ENCODE measurements at regions not wholly inside any gene's neighbourhood (a gene's known extent, or its start where the extent isn't known, plus 50 kb on each side); places are given as distances from the start of the nearest gene placed in this dataset.

DNA sequence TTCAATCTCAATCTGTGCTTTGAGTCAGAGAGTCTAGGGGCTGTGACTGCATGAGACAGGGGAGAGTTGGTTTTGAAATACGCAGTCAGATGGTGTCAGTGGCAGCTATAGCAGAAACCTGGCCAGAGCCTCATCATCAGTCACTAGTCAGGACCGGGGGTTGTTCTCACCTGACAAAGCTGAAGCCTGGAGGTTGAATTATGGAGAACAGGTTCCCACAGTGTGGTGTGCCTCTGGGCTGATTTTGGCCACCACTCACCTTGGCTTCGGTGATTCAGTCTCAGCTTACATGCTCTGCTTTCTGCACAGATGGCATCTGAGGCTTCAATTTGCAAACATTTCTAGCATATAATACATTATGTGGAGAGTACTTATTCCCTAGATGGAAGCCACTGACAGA is 387.3 kb downstream of the YTHDC2 start:
- WGBS, 3 donors, result 66 to 75% (median 71%) methylated on average over 3 of the region's 3 CpGs
- TF ChIP-seq, protein P1, sequence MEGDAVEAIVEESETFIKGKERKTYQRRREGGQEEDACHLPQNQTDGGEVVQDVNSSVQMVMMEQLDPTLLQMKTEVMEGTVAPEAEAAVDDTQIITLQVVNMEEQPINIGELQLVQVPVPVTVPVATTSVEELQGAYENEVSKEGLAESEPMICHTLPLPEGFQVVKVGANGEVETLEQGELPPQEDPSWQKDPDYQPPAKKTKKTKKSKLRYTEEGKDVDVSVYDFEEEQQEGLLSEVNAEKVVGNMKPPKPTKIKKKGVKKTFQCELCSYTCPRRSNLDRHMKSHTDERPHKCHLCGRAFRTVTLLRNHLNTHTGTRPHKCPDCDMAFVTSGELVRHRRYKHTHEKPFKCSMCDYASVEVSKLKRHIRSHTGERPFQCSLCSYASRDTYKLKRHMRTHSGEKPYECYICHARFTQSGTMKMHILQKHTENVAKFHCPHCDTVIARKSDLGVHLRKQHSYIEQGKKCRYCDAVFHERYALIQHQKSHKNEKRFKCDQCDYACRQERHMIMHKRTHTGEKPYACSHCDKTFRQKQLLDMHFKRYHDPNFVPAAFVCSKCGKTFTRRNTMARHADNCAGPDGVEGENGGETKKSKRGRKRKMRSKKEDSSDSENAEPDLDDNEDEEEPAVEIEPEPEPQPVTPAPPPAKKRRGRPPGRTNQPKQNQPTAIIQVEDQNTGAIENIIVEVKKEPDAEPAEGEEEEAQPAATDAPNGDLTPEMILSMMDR (IDR thresholded peaks at IDR 0.05), result no peak
- TF ChIP-seq EP300 (IDR thresholded peaks at IDR 0.05) (no peak), POLR2A (IDR thresholded peaks at IDR 0.05) (no peak)
- Histone ChIP-seq H3K4me1 (ENCODE audit: insufficient read depth) (no peaks in the 10 kb centered on the region), H3K9me3 (no peaks in the 10 kb centered on the region), H3K27me3 (no peaks in the 10 kb centered on the region), H3K27ac (no peak overlapping the region), H3K4me3 (no peak overlapping the region), H3K36me3 (no peaks in the 10 kb centered on the region)
- intact Hi-C loops (cut with DNase I), result no loop called here
- no peak for DNase-seq

DNA sequence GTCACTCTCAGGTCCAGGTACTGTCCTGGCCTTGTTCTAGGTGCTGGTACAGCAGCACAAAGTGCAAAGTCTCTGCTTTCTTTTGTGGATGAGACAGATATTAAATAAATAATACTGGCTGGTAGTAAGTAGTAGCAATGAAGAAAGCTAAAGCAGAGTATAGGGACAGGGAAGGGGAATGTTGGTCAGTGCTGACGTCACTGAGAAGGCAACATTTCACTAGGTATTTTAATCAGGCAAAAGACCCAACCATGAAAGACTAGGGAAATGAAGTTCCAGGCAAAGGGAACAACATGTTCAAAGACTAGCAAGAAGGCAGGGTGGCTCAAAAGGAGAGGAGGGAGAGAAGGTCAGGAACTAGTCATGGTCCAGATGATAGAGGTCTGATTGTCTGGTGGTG is 388.2 kb downstream of the YTHDC2 start:
- no peak overlapping the region for H3K27ac ChIP-seq
- H3K4me1 ChIP-seq (ENCODE audit: insufficient read depth), result no peaks in the 10 kb centered on the region
- H3K4me3 ChIP-seq, result no peak overlapping the region
- intact Hi-C loops (cut with DNase I), result no loop called here
- no peak for DNase-seq
- H3K36me3 ChIP-seq, result no peaks in the 10 kb centered on the region
- H3K9me3 ChIP-seq, result no peaks in the 10 kb centered on the region
- TF ChIP-seq POLR2A (IDR thresholded peaks at IDR 0.05) (no peak), EP300 (IDR thresholded peaks at IDR 0.05) (no peak)
- TF ChIP-seq, protein P1 (IDR thresholded peaks at IDR 0.05), result no peak
- 54 to 68% (median 62%) methylated on average over 1 of the region's 1 CpG for WGBS, 3 donors
- no peaks in the 10 kb centered on the region for H3K27me3 ChIP-seq

DNA sequence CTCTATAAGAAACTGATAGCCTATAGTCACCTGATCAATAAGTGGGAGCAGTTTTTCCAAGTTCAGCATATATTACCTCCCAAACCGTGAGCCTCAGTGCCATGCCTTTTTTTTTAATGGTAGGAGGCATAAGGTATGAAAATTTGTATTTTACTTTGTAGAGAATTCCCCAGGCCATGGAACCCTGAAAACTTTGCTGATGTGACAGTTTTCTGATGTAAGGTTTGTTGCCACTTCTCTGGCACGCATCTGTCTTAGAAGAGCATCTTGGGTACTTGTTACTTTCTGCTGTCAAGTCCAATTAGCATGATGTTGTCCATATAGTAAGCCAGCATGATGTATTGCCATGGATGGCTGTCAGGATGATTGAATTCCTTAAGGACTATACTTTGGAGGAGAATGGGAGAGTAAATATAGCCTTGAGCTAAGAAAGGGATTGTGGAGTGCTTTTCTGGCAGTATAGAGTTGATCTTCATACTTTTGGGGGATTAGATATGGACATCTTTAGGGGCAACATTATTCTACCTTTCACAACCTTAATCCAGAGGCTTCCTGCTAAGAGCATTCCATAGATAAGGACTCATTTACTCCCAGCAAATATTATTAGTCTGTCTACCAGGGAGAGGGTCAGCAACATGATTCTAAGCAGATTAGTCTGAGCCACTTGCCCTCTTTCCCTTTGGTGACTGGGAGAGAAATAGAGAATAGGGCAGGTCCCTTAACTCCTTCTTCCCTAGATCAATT is 389.6 kb downstream of the YTHDC2 start:
- intact Hi-C loops (cut with DNase I), result no loop called here
- Histone ChIP-seq H3K36me3 (no peaks in the 10 kb centered on the region), H3K27ac (no peak overlapping the region), H3K4me1 (ENCODE audit: insufficient read depth) (no peaks in the 10 kb centered on the region), H3K9me3 (no peaks in the 10 kb centered on the region), H3K4me3 (no peak overlapping the region), H3K27me3 (no peaks in the 10 kb centered on the region)
- TF ChIP-seq EP300 (IDR thresholded peaks at IDR 0.05), result no peak
- no peak for TF ChIP-seq POLR2A (IDR thresholded peaks at IDR 0.05)
- TF ChIP-seq, protein P1 (IDR thresholded peaks at IDR 0.05), result no peak
- WGBS, 3 donors, result 76 to 81% (median 78%) methylated on average over 2 of the region's 2 CpGs
- DNase-seq, result no peak

DNA sequence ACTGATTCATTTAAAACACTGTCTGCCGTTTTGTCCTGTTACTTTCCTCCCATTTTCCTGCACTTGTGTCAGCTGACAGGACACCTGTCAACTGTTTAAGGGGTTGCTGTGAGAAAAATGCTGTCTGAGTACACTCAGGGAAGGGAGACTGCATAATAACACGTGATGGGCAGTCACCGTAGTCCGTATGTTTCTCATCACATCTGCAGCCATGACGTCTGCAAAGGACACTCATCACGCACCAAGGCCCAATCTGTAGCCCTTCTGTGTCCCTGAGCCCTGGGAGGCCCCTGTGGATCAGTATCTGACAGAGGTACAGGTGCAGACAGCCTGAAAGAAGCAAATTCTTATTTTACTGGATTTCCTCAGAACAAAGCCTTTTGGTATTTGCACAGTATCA is 396.3 kb downstream of the YTHDC2 start:
- TF ChIP-seq, protein P1 (IDR thresholded peaks at IDR 0.05), result no peak
- TF ChIP-seq POLR2A (IDR thresholded peaks at IDR 0.05), result no peak
- TF ChIP-seq EP300 (IDR thresholded peaks at IDR 0.05), result no peak
- intact Hi-C loops (cut with DNase I), result no loop called here
- 57 to 66% (median 63%) methylated on average over 6 of the region's 6 CpGs for WGBS, 3 donors
- no peaks in the 10 kb centered on the region for H3K4me1 ChIP-seq (ENCODE audit: insufficient read depth)
- DNase-seq, result no peak
- no peak overlapping the region for H3K27ac ChIP-seq
- H3K9me3 ChIP-seq, result no peaks in the 10 kb centered on the region
- no peaks in the 10 kb centered on the region for H3K36me3 ChIP-seq
- no peak overlapping the region for H3K4me3 ChIP-seq
- H3K27me3 ChIP-seq, result no peaks in the 10 kb centered on the region

Measured in ovary (tissue), 7 donors.